H1 (cell line): ENCODE measurements at regions not wholly inside any gene's neighbourhood (a gene's known extent, or its start where the extent isn't known, plus 50 kb on each side); places are given as distances from the start of the nearest gene placed in this dataset.

ENCODE experiments used
- CBX5 ChIP-seq: fragments of 300-800, 300-1000 bp; sonication (generic); IDR thresholded peaks from 2 replicates; pipeline ENCODE4 v1.7.1; 2016; ENCODE audit warnings: antibody characterized with exemption, low read length, low read depth
- EP300 ChIP-seq, 2 experiments: IDR thresholded peaks; 1 replicate in 1 of 2; 2 replicates in 1 of 2; pipeline ENCODE4 v1.6.1; 2011 to 2012; ENCODE audit warnings: low read depth in 2 of 2, low read length in 2 of 2, mild to moderate bottlenecking in 2 of 2, borderline replicate concordance in 1 of 2, inconsistent platforms in 1 of 2, moderate library complexity in 1 of 2
- RFX5 ChIP-seq: IDR thresholded peaks from 2 replicates; pipeline ENCODE4 v1.6.1; 2011; ENCODE audit warnings: low read depth, low read length, improper control_type of control experiment, borderline replicate concordance
- TF ChIP-seq, protein P1 (sequence below): fragments of 300-600 bp; sonication (generic); IDR thresholded peaks from 2 replicates; pipeline ENCODE4 v1.7.1; 2012; ENCODE audit warnings: low read length, moderate library complexity, mild to moderate bottlenecking, inconsistent platforms; ENCODE audit not compliant: insufficient replicate concordance

DNA sequence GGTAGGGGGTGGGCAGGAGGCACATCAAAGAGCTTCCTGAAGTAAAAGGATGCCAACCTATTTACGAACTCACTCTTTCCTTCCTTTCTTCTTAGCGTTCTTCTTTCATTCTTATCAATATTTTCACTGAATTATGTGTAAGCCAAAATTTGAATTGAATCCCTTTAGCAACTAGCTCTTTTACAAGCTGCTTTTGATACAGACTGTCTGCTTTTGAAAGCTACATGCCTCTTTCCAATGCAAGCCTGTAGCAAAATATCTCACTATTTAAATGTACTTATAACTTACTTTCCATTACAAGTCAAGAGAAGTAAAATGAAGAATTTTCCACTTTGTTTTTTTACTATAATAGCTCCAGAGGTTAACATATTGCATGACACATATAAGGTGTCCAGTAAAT lies 186.6 kb downstream of the NXPE2 start (continued):
- TF ChIP-seq, protein P1, sequence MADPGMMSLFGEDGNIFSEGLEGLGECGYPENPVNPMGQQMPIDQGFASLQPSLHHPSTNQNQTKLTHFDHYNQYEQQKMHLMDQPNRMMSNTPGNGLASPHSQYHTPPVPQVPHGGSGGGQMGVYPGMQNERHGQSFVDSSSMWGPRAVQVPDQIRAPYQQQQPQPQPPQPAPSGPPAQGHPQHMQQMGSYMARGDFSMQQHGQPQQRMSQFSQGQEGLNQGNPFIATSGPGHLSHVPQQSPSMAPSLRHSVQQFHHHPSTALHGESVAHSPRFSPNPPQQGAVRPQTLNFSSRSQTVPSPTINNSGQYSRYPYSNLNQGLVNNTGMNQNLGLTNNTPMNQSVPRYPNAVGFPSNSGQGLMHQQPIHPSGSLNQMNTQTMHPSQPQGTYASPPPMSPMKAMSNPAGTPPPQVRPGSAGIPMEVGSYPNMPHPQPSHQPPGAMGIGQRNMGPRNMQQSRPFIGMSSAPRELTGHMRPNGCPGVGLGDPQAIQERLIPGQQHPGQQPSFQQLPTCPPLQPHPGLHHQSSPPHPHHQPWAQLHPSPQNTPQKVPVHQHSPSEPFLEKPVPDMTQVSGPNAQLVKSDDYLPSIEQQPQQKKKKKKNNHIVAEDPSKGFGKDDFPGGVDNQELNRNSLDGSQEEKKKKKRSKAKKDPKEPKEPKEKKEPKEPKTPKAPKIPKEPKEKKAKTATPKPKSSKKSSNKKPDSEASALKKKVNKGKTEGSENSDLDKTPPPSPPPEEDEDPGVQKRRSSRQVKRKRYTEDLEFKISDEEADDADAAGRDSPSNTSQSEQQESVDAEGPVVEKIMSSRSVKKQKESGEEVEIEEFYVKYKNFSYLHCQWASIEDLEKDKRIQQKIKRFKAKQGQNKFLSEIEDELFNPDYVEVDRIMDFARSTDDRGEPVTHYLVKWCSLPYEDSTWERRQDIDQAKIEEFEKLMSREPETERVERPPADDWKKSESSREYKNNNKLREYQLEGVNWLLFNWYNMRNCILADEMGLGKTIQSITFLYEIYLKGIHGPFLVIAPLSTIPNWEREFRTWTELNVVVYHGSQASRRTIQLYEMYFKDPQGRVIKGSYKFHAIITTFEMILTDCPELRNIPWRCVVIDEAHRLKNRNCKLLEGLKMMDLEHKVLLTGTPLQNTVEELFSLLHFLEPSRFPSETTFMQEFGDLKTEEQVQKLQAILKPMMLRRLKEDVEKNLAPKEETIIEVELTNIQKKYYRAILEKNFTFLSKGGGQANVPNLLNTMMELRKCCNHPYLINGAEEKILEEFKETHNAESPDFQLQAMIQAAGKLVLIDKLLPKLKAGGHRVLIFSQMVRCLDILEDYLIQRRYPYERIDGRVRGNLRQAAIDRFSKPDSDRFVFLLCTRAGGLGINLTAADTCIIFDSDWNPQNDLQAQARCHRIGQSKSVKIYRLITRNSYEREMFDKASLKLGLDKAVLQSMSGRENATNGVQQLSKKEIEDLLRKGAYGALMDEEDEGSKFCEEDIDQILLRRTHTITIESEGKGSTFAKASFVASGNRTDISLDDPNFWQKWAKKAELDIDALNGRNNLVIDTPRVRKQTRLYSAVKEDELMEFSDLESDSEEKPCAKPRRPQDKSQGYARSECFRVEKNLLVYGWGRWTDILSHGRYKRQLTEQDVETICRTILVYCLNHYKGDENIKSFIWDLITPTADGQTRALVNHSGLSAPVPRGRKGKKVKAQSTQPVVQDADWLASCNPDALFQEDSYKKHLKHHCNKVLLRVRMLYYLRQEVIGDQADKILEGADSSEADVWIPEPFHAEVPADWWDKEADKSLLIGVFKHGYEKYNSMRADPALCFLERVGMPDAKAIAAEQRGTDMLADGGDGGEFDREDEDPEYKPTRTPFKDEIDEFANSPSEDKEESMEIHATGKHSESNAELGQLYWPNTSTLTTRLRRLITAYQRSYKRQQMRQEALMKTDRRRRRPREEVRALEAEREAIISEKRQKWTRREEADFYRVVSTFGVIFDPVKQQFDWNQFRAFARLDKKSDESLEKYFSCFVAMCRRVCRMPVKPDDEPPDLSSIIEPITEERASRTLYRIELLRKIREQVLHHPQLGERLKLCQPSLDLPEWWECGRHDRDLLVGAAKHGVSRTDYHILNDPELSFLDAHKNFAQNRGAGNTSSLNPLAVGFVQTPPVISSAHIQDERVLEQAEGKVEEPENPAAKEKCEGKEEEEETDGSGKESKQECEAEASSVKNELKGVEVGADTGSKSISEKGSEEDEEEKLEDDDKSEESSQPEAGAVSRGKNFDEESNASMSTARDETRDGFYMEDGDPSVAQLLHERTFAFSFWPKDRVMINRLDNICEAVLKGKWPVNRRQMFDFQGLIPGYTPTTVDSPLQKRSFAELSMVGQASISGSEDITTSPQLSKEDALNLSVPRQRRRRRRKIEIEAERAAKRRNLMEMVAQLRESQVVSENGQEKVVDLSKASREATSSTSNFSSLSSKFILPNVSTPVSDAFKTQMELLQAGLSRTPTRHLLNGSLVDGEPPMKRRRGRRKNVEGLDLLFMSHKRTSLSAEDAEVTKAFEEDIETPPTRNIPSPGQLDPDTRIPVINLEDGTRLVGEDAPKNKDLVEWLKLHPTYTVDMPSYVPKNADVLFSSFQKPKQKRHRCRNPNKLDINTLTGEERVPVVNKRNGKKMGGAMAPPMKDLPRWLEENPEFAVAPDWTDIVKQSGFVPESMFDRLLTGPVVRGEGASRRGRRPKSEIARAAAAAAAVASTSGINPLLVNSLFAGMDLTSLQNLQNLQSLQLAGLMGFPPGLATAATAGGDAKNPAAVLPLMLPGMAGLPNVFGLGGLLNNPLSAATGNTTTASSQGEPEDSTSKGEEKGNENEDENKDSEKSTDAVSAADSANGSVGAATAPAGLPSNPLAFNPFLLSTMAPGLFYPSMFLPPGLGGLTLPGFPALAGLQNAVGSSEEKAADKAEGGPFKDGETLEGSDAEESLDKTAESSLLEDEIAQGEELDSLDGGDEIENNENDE, result no peak
- TF ChIP-seq CBX5 (no peak), RFX5 (no peak), EP300 (IDR thresholded peaks at IDR 0.05; ENCODE audit: borderline replicate concordance in 1 of 2, low read depth in 2 of 2, low read length in 2 of 2) (no peak)
